Endothelial cell of umbilical vein (primary cell): ENCODE measurements at regions not wholly inside any gene's neighbourhood (a gene's known extent, or its start where the extent isn't known, plus 50 kb on each side); places are given as distances from the start of the nearest gene placed in this dataset.

Experiments used
- BruUV-seq: library from RNA; stranded (reverse); fragments of 400-500 nt; replicated peaks from 2 replicates; lab custom pipeline; 2021; lab: Mats Ljungman, UMichigan
- CTCF ChIA-PET: fragments of 300-600, 350-600 bp; sonication (Branson Sonifier 250); formaldehyde crosslinking; loops from one replicate; lab custom pipeline; 2021; ENCODE audit warnings: antibody characterized with exemption, inconsistent platforms; lab: Charles Lee
- POLR2A ChIA-PET: fragments of 300-600, 350-600 bp; sonication (Branson Sonifier 250); formaldehyde crosslinking; loops from one replicate; lab custom pipeline; 2021; ENCODE audit warnings: antibody characterized with exemption, inconsistent platforms; lab: Charles Lee
- DNase-seq: peaks from one replicate; pipeline ENCODE4 v3.0.0-alpha.2; 2011; ENCODE audit warnings: low read depth, low spot score
- FAIRE-seq: peaks from 2 replicates; lab custom pipeline; 2011; peaks lifted over from hg19 to GRCh38; lab: Jason Lieb, UNC
- H2AFZ ChIP-seq: 2 replicates; pipeline ENCODE4 v1.6.0; 2012; ENCODE audit warnings: low read depth, low read length, control low read depth, inconsistent platforms
- H3K27ac ChIP-seq: 2 replicates; pipeline ENCODE4 v1.5.1; 2011; ENCODE audit warnings: low read depth, mild to moderate bottlenecking, control low read depth, low read length, moderate library complexity; ENCODE audit not compliant: insufficient read depth
- H3K27me3 ChIP-seq, 2 experiments: 2 replicates each; pipeline versions ENCODE4 v1.6.0 to v1.6.1; 2011; ENCODE audit warnings: low read length in 2 of 2, mixed read lengths in 1 of 2; ENCODE audit not compliant: control insufficient read depth in 2 of 2, insufficient read depth in 2 of 2
- H3K36me3 ChIP-seq, 2 experiments: 2 replicates in 1 of 2; 3 replicates in 1 of 2; pipeline ENCODE4 v1.5.1; 2011; ENCODE audit warnings: low read length in 2 of 2, mild to moderate bottlenecking in 1 of 2, moderate library complexity in 1 of 2; ENCODE audit not compliant: control insufficient read depth in 2 of 2, insufficient read depth in 2 of 2; ENCODE audit errors: extremely low read depth in 1 of 2
- H3K4me1 ChIP-seq: 3 replicates; pipeline ENCODE4 v1.5.1; 2011; ENCODE audit warnings: mild to moderate bottlenecking, low read length; ENCODE audit not compliant: control insufficient read depth, insufficient read depth; ENCODE audit errors: extremely low read depth
- H3K4me2 ChIP-seq: 2 replicates; pipeline ENCODE4 v1.6.1; 2011; ENCODE audit warnings: low read length, control low read depth, mixed read lengths; ENCODE audit not compliant: insufficient read depth
- H3K4me3 ChIP-seq, 3 experiments: fragments of 200-600 bp in 1 of 3; sonication (generic), shearing (Covaris generic) in 1 of 3; replicated peaks in 1 of 3; 2 replicates each; pipeline ENCODE4 v1.5.1; 2011 to 2016; ENCODE audit warnings: control low read depth in 3 of 3, low read length in 3 of 3, mild to moderate bottlenecking in 2 of 3, inconsistent platforms in 1 of 3, low read depth in 1 of 3, moderate library complexity in 1 of 3; ENCODE audit not compliant: insufficient read depth in 1 of 3
- H3K79me2 ChIP-seq: 2 replicates; pipeline ENCODE4 v1.6.0; 2012; ENCODE audit warnings: low read length, inconsistent platforms; ENCODE audit not compliant: control insufficient read depth, insufficient read depth
- H3K9ac ChIP-seq: replicated peaks from 2 replicates; pipeline ENCODE3; 2011; ENCODE audit warnings: low read length, control low read depth; ENCODE audit not compliant: insufficient read depth; ENCODE audit errors: extremely low read depth
- H3K9me1 ChIP-seq: replicated peaks from 3 replicates; pipeline ENCODE4 v1.6.0; 2011; ENCODE audit warnings: mild to moderate bottlenecking, low read length; ENCODE audit not compliant: control insufficient read depth, insufficient read depth; ENCODE audit errors: extremely low read depth
- H3K9me3 ChIP-seq: replicated peaks from 2 replicates; pipeline ENCODE4 v1.5.1; 2012; ENCODE audit warnings: low read length, inconsistent platforms; ENCODE audit not compliant: control insufficient read depth, insufficient read depth
- H4K20me1 ChIP-seq: replicated peaks from 2 replicates; pipeline ENCODE3; 2011; ENCODE audit warnings: mild to moderate bottlenecking, low read length; ENCODE audit not compliant: control insufficient read depth, insufficient read depth; ENCODE audit errors: extremely low read depth
- CTCF ChIP-seq, 2 donors: IDR thresholded peaks; 1 replicate in 1 of 2; 2 replicates in 1 of 2; pipeline ENCODE4 v1.5.1; 2011; ENCODE audit warnings: low read length in 2 of 2, mild to moderate bottlenecking in 2 of 2, moderate library complexity in 2 of 2, control low read depth in 1 of 2, inconsistent platforms in 1 of 2, low read depth in 1 of 2; ENCODE audit not compliant: insufficient read depth in 1 of 2; ENCODE audit errors: extremely low read depth in 1 of 2
- EZH2 ChIP-seq: IDR thresholded peaks from 2 replicates; pipeline ENCODE4 v1.6.1; 2012; ENCODE audit warnings: borderline replicate concordance, low read depth, mild to moderate bottlenecking, moderate library complexity, low read length, inconsistent platforms; ENCODE audit not compliant: severe bottlenecking
- FOS ChIP-seq: IDR thresholded peaks from 2 replicates; pipeline ENCODE4 v1.6.1; 2011; ENCODE audit warnings: mild to moderate bottlenecking, low read length, moderate library complexity, borderline replicate concordance; ENCODE audit not compliant: insufficient read depth
- GATA2 ChIP-seq: IDR thresholded peaks from 2 replicates; pipeline ENCODE4 v1.7.0; 2011; ENCODE audit warnings: low read depth, mild to moderate bottlenecking, moderate library complexity, mixed read lengths, low read length; ENCODE audit not compliant: insufficient read length, insufficient read depth
- JUN ChIP-seq: IDR thresholded peaks from 2 replicates; pipeline ENCODE4 v1.6.1; 2011; ENCODE audit warnings: borderline replicate concordance, low read depth; ENCODE audit not compliant: insufficient read length, insufficient read depth
- MAX ChIP-seq: IDR thresholded peaks from 2 replicates; pipeline ENCODE4 v1.6.1; 2011; ENCODE audit not compliant: insufficient read depth, insufficient read length
- MYC ChIP-seq: IDR thresholded peaks from one replicate; pipeline ENCODE4 v1.6.1; 2011; ENCODE audit warnings: mild to moderate bottlenecking, low read depth, low read length
- POLR2A ChIP-seq: IDR thresholded peaks from 2 replicates; pipeline ENCODE4 v1.6.1; 2012; ENCODE audit warnings: low read depth, mild to moderate bottlenecking, control low read depth, low read length
- POLR2AphosphoS5 ChIP-seq: IDR thresholded peaks from 2 replicates; pipeline ENCODE4 v1.6.1; 2012; ENCODE audit warnings: low read depth, mild to moderate bottlenecking, control low read depth, low read length, moderate library complexity; ENCODE audit not compliant: insufficient read depth
- dilution Hi-C: fragments of 300-500 bp; cut with MboI; formaldehyde crosslinking; loops from one replicate; pipeline ENCODE4 v1.15.0; 2019; ENCODE audit warnings: low sequenced_read_pairs; ENCODE audit not compliant: extremely low pct_ligation_motif_present
- intact Hi-C: fragments of 100-400 bp; cut with micrococcal nuclease; formaldehyde crosslinking; loops from one replicate; pipeline ENCODE4 v1.10.0; 2022

GRCh38 chr2:234885118-234885517, 66.7 kb upstream of the SH3BP4 start:
- H3K4me3 ChIP-seq = no peak overlapping the region
- intact Hi-C loops (no loop called here), dilution Hi-C loops (no loop called here)
- no peak overlapping the region for H3K27ac ChIP-seq
- POLR2A ChIA-PET = no interaction called here
- no peaks in the 10 kb centered on the region for H3K9me3 ChIP-seq
- no peaks in the 10 kb centered on the region for H4K20me1 ChIP-seq
- H3K9ac ChIP-seq = no peak overlapping the region
- CTCF ChIA-PET = no interaction called here
- DNase-seq (no peak), FAIRE-seq (no peak)
- peaks cover 15% of the 10 kb centered on the region for H3K4me1 ChIP-seq
- TF ChIP-seq JUN = no peak
- no peak for TF ChIP-seq POLR2AphosphoS5
- TF ChIP-seq POLR2A = no peak
- TF ChIP-seq MYC = no peak
- TF ChIP-seq GATA2 = no peak
- H3K4me2 ChIP-seq = no peak overlapping the region
- no peaks in the 10 kb centered on the region for H3K27me3 ChIP-seq
- H2AFZ ChIP-seq = no peak overlapping the region
- H3K36me3 ChIP-seq = no peaks in the 10 kb centered on the region
- BruUV-seq = no TSS peak
- no peaks in the 10 kb centered on the region for H3K79me2 ChIP-seq
- H3K9me1 ChIP-seq = no peaks in the 10 kb centered on the region

GRCh38 chr2:234884591-234884990, 67.2 kb upstream of the SH3BP4 start:
- BruUV-seq = no TSS peak
- dilution Hi-C loops (no loop called here), intact Hi-C loops (no loop called here)
- no peaks in the 10 kb centered on the region for H3K27me3 ChIP-seq
- TF ChIP-seq CTCF (IDR thresholded peaks at IDR 0.05; ENCODE audit: extremely low read depth in 1 of 2, insufficient read depth in 1 of 2, low read depth in 1 of 2, low read length in 2 of 2) (no peak), GATA2 (no peak), JUN (no peak), MAX (no peak), FOS (no peak), POLR2A (no peak), POLR2AphosphoS5 (no peak), MYC (no peak), EZH2 (no peak)
- H3K9me1 ChIP-seq = no peaks in the 10 kb centered on the region
- no peaks in the 10 kb centered on the region for H3K79me2 ChIP-seq
- no peak overlapping the region for H2AFZ ChIP-seq
- no peak overlapping the region for H3K27ac ChIP-seq
- H3K4me2 ChIP-seq = no peak overlapping the region
- ChIA-PET CTCF (no interaction called here), POLR2A (no interaction called here)
- DNase-seq = no peak
- no peaks in the 10 kb centered on the region for H3K9me3 ChIP-seq
- peaks cover 20% of the 10 kb centered on the region for H3K4me1 ChIP-seq
- no peak overlapping the region for H3K4me3 ChIP-seq
- H3K36me3 ChIP-seq = no peaks in the 10 kb centered on the region
- no peak for FAIRE-seq
- H4K20me1 ChIP-seq = no peaks in the 10 kb centered on the region
- no peak overlapping the region for H3K9ac ChIP-seq
